Activated CD8-positive, alpha-beta T cell treated with anti-CD3 and anti-CD28 coated beads, Interleukin-2, amount 10 ng/mL, durations not matched to agents 7 days and 5 days (primary cell): ENCODE measurements at regions not wholly inside any gene's neighbourhood (a gene's known extent, or its start where the extent isn't known, plus 50 kb on each side); places are given as distances from the start of the nearest gene placed in this dataset.

Source experiments
- ATAC-seq: fragments of 150-1000 bp; cut with Tn5 transposase; one replicate; pipeline ENCODE4 v1.10.0; 2021; ENCODE audit warnings: moderate library complexity
- CTCF ChIA-PET: fragments of 350-600 bp; sonication (Branson Sonifier 250); formaldehyde crosslinking; loops from one replicate; lab custom pipeline; 2021; ENCODE audit warnings: antibody characterized with exemption; lab: Charles Lee
- POLR2A ChIA-PET: fragments of 350-600 bp; sonication (Branson Sonifier 250); formaldehyde crosslinking; loops from one replicate; lab custom pipeline; 2021; ENCODE audit warnings: antibody characterized with exemption; lab: Charles Lee
- DNase-seq: peaks from one replicate; pipeline ENCODE4 v3.0.0-alpha.2; 2020
- H3K27ac Mint-ChIP-seq: one replicate; pipeline ENCODE4 v1.8.0; 2021; ENCODE audit warnings: mild to moderate bottlenecking, mixed read lengths
- H3K27me3 Mint-ChIP-seq: one replicate; pipeline ENCODE4 v1.8.0; 2021; ENCODE audit warnings: low read depth, mixed read lengths
- H3K36me3 Mint-ChIP-seq: one replicate; pipeline ENCODE4 v1.8.0; 2021; ENCODE audit warnings: low read depth, mixed read lengths
- H3K4me1 Mint-ChIP-seq: one replicate; pipeline ENCODE4 v1.8.0; 2021; ENCODE audit warnings: low read depth, mixed read lengths
- H3K4me3 Mint-ChIP-seq: one replicate; pipeline ENCODE4 v1.8.0; 2021; ENCODE audit warnings: mild to moderate bottlenecking, mixed read lengths
- H3K9me3 Mint-ChIP-seq: one replicate; pipeline ENCODE4 v1.8.0; 2022; ENCODE audit warnings: mixed read lengths; ENCODE audit not compliant: insufficient read depth

GRCh38 chr1:216805233-216805632, 82.0 kb upstream of the ESRRG start:
- H3K36me3 Mint-ChIP-seq, result no peaks in the 10 kb centered on the region
- DNase-seq (no peak), ATAC-seq (no peak)
- H3K4me3 Mint-ChIP-seq, result no peak overlapping the region
- ChIA-PET CTCF (no interaction called here), POLR2A (no interaction called here)
- H3K27ac Mint-ChIP-seq, result no peak overlapping the region
- H3K27me3 Mint-ChIP-seq, result no peaks in the 10 kb centered on the region
- H3K9me3 Mint-ChIP-seq, result no peaks in the 10 kb centered on the region
- H3K4me1 Mint-ChIP-seq, result no peaks in the 10 kb centered on the region

DNA sequence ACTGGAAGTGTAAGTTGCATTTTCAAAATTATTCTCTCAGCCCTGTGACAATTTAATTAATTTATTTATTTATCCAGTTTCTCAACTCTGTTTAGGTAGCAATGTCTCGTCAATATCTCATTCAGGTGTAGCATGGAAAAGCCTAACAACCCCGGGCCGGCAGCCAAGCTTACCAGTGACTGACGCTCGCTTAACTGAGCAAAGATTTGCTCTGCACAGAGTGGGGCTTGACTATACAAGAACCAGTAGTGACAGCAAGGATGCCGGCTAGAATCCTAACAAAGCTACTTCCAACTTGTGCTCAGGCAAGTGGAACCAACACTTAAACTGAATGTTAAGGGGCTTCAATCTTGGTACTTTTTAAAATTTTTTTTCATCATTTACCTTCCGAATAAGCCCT, 80.9 kb upstream of the ESRRG start:
- no peak overlapping the region for H3K4me3 Mint-ChIP-seq
- H3K27ac Mint-ChIP-seq, result no peak overlapping the region
- H3K9me3 Mint-ChIP-seq, result no peaks in the 10 kb centered on the region
- no peaks in the 10 kb centered on the region for H3K27me3 Mint-ChIP-seq
- no peaks in the 10 kb centered on the region for H3K4me1 Mint-ChIP-seq
- ATAC-seq (no peak), DNase-seq (no peak)
- POLR2A ChIA-PET, result interaction anchor here (0.6 kb wide), 1 partner anchor 225 kb away, joined by 6 read pairs; no protein-coding TSS in a partner anchor
- CTCF ChIA-PET, result no interaction called here
- no peaks in the 10 kb centered on the region for H3K36me3 Mint-ChIP-seq

- ATAC-seq (no peak), DNase-seq (no peak)
- Mint-ChIP-seq H3K4me1 (no peaks in the 10 kb centered on the region), H3K4me3 (no peak overlapping the region), H3K36me3 (no peaks in the 10 kb centered on the region), H3K27me3 (no peaks in the 10 kb centered on the region), H3K9me3 (no peaks in the 10 kb centered on the region), H3K27ac (no peak overlapping the region)
- ChIA-PET CTCF (no interaction called here), POLR2A (no interaction called here)
Measured at GRCh38 chr1:216794586-216794985, 71.4 kb upstream of the ESRRG start.

GRCh38 chr1:216793973-216794372, 70.7 kb upstream of the ESRRG start:
- DNase-seq, result no peak
- ChIA-PET POLR2A (no interaction called here), CTCF (no interaction called here)
- Mint-ChIP-seq H3K4me1 (no peaks in the 10 kb centered on the region), H3K27me3 (no peaks in the 10 kb centered on the region), H3K27ac (no peak overlapping the region), H3K9me3 (no peaks in the 10 kb centered on the region), H3K36me3 (no peaks in the 10 kb centered on the region), H3K4me3 (no peak overlapping the region)
- ATAC-seq, result no peak

GRCh38 chr1:216793303-216793702, 70.1 kb upstream of the ESRRG start:
- no peak overlapping the region for H3K27ac Mint-ChIP-seq
- no peaks in the 10 kb centered on the region for H3K36me3 Mint-ChIP-seq
- no peaks in the 10 kb centered on the region for H3K9me3 Mint-ChIP-seq
- ChIA-PET POLR2A (no interaction called here), CTCF (no interaction called here)
- H3K4me3 Mint-ChIP-seq, result no peak overlapping the region
- no peaks in the 10 kb centered on the region for H3K4me1 Mint-ChIP-seq
- no peak for ATAC-seq
- DNase-seq, result no peak
- no peaks in the 10 kb centered on the region for H3K27me3 Mint-ChIP-seq

GRCh38 chr1:216788671-216789070, 65.4 kb upstream of the ESRRG start:
- ATAC-seq, result no peak
- POLR2A ChIA-PET, result no interaction called here
- CTCF ChIA-PET, result no interaction called here
- H3K27ac Mint-ChIP-seq, result no peak overlapping the region
- no peaks in the 10 kb centered on the region for H3K9me3 Mint-ChIP-seq
- no peaks in the 10 kb centered on the region for H3K36me3 Mint-ChIP-seq
- no peaks in the 10 kb centered on the region for H3K4me1 Mint-ChIP-seq
- DNase-seq, result no peak
- no peak overlapping the region for H3K4me3 Mint-ChIP-seq
- H3K27me3 Mint-ChIP-seq, result no peaks in the 10 kb centered on the region

DNA sequence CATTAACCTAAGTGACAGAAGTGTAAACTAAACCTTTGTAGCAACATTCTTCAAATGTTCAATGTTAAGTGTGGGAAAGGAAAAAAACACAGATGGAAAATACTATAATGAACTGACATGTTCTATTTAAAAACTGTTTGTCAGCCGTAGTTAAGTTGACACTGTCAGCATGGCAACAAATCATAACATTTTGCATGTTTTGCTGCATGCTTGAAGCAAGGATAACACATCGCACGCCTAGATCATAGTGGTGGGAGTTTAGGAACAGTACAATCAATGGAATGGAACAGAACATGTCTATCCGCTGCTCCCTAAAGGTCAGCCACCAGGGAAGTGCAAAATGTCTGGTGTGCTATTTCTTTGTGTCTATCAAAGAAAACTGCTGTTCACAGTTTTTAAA, 62.5 kb upstream of the ESRRG start:
- DNase-seq, result no peak
- Mint-ChIP-seq H3K4me3 (no peak overlapping the region), H3K27me3 (no peaks in the 10 kb centered on the region), H3K27ac (no peak overlapping the region), H3K9me3 (no peaks in the 10 kb centered on the region), H3K4me1 (no peaks in the 10 kb centered on the region), H3K36me3 (no peaks in the 10 kb centered on the region)
- no peak for ATAC-seq
- ChIA-PET POLR2A (no interaction called here), CTCF (no interaction called here)

GRCh38 chr1:216785221-216785620, 62.0 kb upstream of the ESRRG start:
- no peaks in the 10 kb centered on the region for H3K4me1 Mint-ChIP-seq
- no peak overlapping the region for H3K27ac Mint-ChIP-seq
- no peak for ATAC-seq
- H3K27me3 Mint-ChIP-seq, result no peaks in the 10 kb centered on the region
- DNase-seq, result no peak
- no peaks in the 10 kb centered on the region for H3K9me3 Mint-ChIP-seq
- no peaks in the 10 kb centered on the region for H3K36me3 Mint-ChIP-seq
- H3K4me3 Mint-ChIP-seq, result no peak overlapping the region
- CTCF ChIA-PET, result no interaction called here
- POLR2A ChIA-PET, result interaction anchor here (0.6 kb wide), 1 partner anchor 177 kb away, joined by 3 read pairs; no protein-coding TSS in a partner anchor

GRCh38 chr1:216779686-216780085, 56.5 kb upstream of the ESRRG start:
- Mint-ChIP-seq H3K4me1 (no peaks in the 10 kb centered on the region), H3K27me3 (no peaks in the 10 kb centered on the region), H3K27ac (no peak overlapping the region), H3K4me3 (no peak overlapping the region), H3K36me3 (no peaks in the 10 kb centered on the region), H3K9me3 (no peaks in the 10 kb centered on the region)
- ChIA-PET CTCF (no interaction called here), POLR2A (no interaction called here)
- no peak for ATAC-seq
- no peak for DNase-seq

- ChIA-PET CTCF (no interaction called here), POLR2A (no interaction called here)
- Mint-ChIP-seq H3K4me3 (no peak overlapping the region), H3K36me3 (no peaks in the 10 kb centered on the region), H3K4me1 (no peaks in the 10 kb centered on the region), H3K27me3 (no peaks in the 10 kb centered on the region), H3K9me3 (no peaks in the 10 kb centered on the region), H3K27ac (no peak overlapping the region)
- ATAC-seq, result no peak
- DNase-seq, result no peak
Measured at GRCh38 chr1:216778737-216779136, 55.5 kb upstream of the ESRRG start.

GRCh38 chr1:216777148-216777547, 53.9 kb upstream of the ESRRG start:
- ATAC-seq (no peak), DNase-seq (no peak)
- H3K4me3 Mint-ChIP-seq, result no peak overlapping the region
- no peak overlapping the region for H3K27ac Mint-ChIP-seq
- ChIA-PET CTCF (no interaction called here), POLR2A (no interaction called here)
- no peaks in the 10 kb centered on the region for H3K9me3 Mint-ChIP-seq
- H3K36me3 Mint-ChIP-seq, result no peaks in the 10 kb centered on the region
- no peaks in the 10 kb centered on the region for H3K4me1 Mint-ChIP-seq
- H3K27me3 Mint-ChIP-seq, result no peaks in the 10 kb centered on the region
